Ishikawa (cell line): ENCODE measurements at regions not wholly inside any gene's neighbourhood (a gene's known extent, or its start where the extent isn't known, plus 50 kb on each side); places are given as distances from the start of the nearest gene placed in this dataset.

ENCODE experiments used
- CEBPB ChIP-seq: IDR thresholded peaks from 2 replicates; pipeline ENCODE4 v1.6.1; 2012
- CREB1 ChIP-seq: IDR thresholded peaks from 2 replicates; pipeline ENCODE4 v1.6.1; 2012; ENCODE audit warnings: low read depth
- EGR1 ChIP-seq: IDR thresholded peaks from 2 replicates; pipeline ENCODE4 v1.6.1; 2012
- EP300 ChIP-seq: IDR thresholded peaks from 2 replicates; pipeline ENCODE4 v1.6.1; 2012; ENCODE audit warnings: borderline replicate concordance
- FOXM1 ChIP-seq: IDR thresholded peaks from 2 replicates; pipeline ENCODE4 v1.6.1; 2012; ENCODE audit warnings: low read depth, borderline replicate concordance
- RAD21 ChIP-seq: IDR thresholded peaks from 2 replicates; pipeline ENCODE4 v1.6.1; 2012; ENCODE audit warnings: low read depth
- TAF1 ChIP-seq: IDR thresholded peaks from 2 replicates; pipeline ENCODE4 v1.6.1; 2012; ENCODE audit warnings: low read depth, mild to moderate bottlenecking
- TEAD4 ChIP-seq: IDR thresholded peaks from 2 replicates; pipeline ENCODE4 v1.6.1; 2012
- YY1 ChIP-seq: IDR thresholded peaks from 2 replicates; pipeline ENCODE4 v1.6.1; 2012; ENCODE audit warnings: low read depth
- ZBTB7A ChIP-seq: IDR thresholded peaks from 2 replicates; pipeline ENCODE4 v1.6.1; 2012; ENCODE audit warnings: low read depth
- TF ChIP-seq, protein P1 (sequence below): IDR thresholded peaks from 2 replicates; pipeline ENCODE4 v1.6.1; 2012; ENCODE audit warnings: low read depth, mild to moderate bottlenecking
- TF ChIP-seq, protein P2 (sequence below): IDR thresholded peaks from 2 replicates; pipeline ENCODE4 v1.6.1; 2012
- TF ChIP-seq, protein P3 (sequence below): IDR thresholded peaks from 2 replicates; pipeline ENCODE4 v1.6.1; 2012

DNA sequence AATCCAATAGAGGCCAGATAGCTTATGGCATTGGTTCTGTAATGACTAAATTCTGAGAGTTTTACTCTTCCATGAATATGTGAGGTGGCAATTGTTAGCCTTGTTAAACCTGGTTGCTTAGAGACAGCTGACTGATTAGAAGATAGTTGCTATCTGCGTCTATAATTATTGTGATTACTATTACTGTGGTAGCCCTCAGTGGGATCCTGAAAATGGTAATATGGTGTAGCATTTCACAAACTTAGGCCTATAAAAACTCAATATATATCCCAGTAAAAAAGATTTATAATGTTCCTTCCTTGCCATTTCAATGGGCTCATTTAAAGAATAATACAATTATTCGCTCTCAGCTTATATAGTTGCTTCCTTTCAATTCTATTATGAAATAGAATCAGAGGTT lies 405.8 kb upstream of the CDH2 start:
- TF ChIP-seq YY1 (no peak), ZBTB7A (no peak), TAF1 (no peak), RAD21 (no peak), EGR1 (no peak), CREB1 (no peak), EP300 (no peak), CEBPB (no peak), TEAD4 (no peak), FOXM1 (no peak)
- TF ChIP-seq, protein P1, sequence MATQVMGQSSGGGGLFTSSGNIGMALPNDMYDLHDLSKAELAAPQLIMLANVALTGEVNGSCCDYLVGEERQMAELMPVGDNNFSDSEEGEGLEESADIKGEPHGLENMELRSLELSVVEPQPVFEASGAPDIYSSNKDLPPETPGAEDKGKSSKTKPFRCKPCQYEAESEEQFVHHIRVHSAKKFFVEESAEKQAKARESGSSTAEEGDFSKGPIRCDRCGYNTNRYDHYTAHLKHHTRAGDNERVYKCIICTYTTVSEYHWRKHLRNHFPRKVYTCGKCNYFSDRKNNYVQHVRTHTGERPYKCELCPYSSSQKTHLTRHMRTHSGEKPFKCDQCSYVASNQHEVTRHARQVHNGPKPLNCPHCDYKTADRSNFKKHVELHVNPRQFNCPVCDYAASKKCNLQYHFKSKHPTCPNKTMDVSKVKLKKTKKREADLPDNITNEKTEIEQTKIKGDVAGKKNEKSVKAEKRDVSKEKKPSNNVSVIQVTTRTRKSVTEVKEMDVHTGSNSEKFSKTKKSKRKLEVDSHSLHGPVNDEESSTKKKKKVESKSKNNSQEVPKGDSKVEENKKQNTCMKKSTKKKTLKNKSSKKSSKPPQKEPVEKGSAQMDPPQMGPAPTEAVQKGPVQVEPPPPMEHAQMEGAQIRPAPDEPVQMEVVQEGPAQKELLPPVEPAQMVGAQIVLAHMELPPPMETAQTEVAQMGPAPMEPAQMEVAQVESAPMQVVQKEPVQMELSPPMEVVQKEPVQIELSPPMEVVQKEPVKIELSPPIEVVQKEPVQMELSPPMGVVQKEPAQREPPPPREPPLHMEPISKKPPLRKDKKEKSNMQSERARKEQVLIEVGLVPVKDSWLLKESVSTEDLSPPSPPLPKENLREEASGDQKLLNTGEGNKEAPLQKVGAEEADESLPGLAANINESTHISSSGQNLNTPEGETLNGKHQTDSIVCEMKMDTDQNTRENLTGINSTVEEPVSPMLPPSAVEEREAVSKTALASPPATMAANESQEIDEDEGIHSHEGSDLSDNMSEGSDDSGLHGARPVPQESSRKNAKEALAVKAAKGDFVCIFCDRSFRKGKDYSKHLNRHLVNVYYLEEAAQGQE = no peak
- TF ChIP-seq, protein P2, sequence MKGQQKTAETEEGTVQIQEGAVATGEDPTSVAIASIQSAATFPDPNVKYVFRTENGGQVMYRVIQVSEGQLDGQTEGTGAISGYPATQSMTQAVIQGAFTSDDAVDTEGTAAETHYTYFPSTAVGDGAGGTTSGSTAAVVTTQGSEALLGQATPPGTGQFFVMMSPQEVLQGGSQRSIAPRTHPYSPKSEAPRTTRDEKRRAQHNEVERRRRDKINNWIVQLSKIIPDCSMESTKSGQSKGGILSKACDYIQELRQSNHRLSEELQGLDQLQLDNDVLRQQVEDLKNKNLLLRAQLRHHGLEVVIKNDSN = no peak
- TF ChIP-seq, protein P3, sequence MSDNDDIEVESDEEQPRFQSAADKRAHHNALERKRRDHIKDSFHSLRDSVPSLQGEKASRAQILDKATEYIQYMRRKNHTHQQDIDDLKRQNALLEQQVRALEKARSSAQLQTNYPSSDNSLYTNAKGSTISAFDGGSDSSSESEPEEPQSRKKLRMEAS = no peak
